GM20000 (cell line): ENCODE measurements at regions not wholly inside any gene's neighbourhood (a gene's known extent, or its start where the extent isn't known, plus 50 kb on each side); places are given as distances from the start of the nearest gene placed in this dataset.

ENCODE experiments used
- DNase-seq: peaks from one replicate; pipeline ENCODE4 v3.0.0; 2012; ENCODE audit warnings: low spot score
- TF ChIP-seq, protein P1 (sequence below): IDR thresholded peaks from 2 replicates; pipeline ENCODE4 v1.5.1; 2012; ENCODE audit warnings: mild to moderate bottlenecking, control low read depth; ENCODE audit errors: extremely low read depth, missing control alignments

- TF ChIP-seq, protein P1, sequence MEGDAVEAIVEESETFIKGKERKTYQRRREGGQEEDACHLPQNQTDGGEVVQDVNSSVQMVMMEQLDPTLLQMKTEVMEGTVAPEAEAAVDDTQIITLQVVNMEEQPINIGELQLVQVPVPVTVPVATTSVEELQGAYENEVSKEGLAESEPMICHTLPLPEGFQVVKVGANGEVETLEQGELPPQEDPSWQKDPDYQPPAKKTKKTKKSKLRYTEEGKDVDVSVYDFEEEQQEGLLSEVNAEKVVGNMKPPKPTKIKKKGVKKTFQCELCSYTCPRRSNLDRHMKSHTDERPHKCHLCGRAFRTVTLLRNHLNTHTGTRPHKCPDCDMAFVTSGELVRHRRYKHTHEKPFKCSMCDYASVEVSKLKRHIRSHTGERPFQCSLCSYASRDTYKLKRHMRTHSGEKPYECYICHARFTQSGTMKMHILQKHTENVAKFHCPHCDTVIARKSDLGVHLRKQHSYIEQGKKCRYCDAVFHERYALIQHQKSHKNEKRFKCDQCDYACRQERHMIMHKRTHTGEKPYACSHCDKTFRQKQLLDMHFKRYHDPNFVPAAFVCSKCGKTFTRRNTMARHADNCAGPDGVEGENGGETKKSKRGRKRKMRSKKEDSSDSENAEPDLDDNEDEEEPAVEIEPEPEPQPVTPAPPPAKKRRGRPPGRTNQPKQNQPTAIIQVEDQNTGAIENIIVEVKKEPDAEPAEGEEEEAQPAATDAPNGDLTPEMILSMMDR: no peak
- DNase-seq: no peak
Measured at GRCh38 chr9:90021216-90021906, 416.5 kb downstream of the GADD45G start.

- TF ChIP-seq, protein P1: no peak
- DNase-seq: no peak
Measured at GRCh38 chr9:90022474-90022873, 417.7 kb downstream of the GADD45G start.

DNA sequence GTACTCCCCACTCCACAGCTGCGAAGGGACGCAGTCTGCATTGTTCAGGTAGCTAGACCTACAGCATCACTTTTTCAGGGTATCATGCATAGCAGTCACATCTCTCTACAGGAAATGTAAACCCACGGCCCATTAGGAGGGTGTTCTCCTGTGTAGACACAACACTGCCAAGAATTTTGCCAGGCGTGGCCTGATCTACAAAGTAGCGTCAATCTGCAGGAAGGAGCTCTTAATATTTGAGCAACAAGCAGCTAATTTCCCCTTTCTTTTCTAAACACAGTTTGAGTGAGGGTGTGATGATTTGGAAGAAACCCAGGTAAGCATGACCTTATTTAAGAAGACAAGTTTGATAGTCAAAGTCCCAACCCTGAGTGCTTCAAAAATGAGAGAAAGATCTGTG is 419.0 kb downstream of the GADD45G start:
- TF ChIP-seq, protein P1: no peak
- DNase-seq: no peak

GRCh38 chr9:90024409-90024808 is 419.6 kb downstream of the GADD45G start:
- DNase-seq: no peak
- TF ChIP-seq, protein P1: no peak

DNA sequence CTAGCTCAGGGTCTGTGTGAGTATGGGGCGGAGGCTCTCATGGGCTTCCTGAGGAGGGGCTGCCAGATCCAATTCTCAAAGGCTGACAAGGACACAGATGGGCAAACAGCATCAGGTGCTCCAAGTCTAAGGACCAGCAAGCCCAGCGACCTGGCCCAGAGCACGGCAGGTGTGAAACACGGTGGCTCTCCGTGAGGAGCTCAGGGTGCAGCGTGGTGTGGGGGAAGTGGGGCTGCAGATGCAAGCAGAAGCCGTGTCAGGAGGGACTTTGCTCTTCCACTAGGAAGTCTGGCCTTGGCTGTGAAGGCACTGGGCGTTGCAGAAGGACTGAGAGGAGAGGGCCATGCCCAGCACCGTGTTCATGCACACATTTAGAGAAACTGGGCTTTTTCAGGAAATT is 420.0 kb downstream of the GADD45G start:
- no peak for DNase-seq
- TF ChIP-seq, protein P1: no peak

DNA sequence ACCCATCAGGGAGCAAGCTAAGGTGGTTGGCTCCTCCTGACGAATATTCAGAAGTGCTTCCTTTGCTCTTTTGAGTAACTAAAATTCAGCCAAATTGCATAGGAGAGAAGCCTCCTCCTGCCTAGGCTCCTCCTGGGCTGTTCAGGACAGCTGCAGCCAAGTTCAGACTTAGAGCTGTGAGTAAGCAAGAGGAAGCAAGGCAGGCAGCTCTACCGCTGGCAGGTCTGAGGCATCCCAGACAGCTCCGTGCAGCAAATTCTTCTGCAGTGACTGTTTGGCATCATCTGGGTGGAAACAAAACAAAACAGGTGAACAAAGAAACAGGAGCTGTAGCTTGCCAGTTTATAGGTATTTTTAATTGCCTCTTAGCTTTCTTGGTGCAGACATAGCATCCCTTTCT is 421.0 kb downstream of the GADD45G start:
- TF ChIP-seq, protein P1: no peak
- no peak for DNase-seq

GRCh38 chr9:90027296-90027790 is 422.5 kb downstream of the GADD45G start:
- no peak for DNase-seq
- TF ChIP-seq, protein P1: no peak
